ENCODE measurements at regions not wholly inside any gene's neighbourhood (a gene's known extent, or its start where the extent isn't known, plus 50 kb on each side); places are given as distances from the start of the nearest gene placed in this dataset.

GRCh38 chr2:180063494-180064092 lies 56.5 kb upstream of the CWC22 start:
- Histone ChIP-seq H4K20me1 (ENCODE audit: insufficient read depth) (no peaks in the 10 kb centered on the region), H2AFZ (no peak overlapping the region), H3F3A (ENCODE audit: insufficient read depth, low read depth) (no peaks in the 10 kb centered on the region), H3K9me3 (ENCODE audit: insufficient read depth, low read depth) (0 out of 2 replicates have a peak, but pooled peaks cover 1% of the 10 kb centered on the region), H3K36me3 (ENCODE audit: low read depth) (no peaks in the 10 kb centered on the region), H3K4me1 (replicated peaks; ENCODE audit: insufficient read depth) (no peaks in the 10 kb centered on the region), H3K27ac (no peak overlapping the region), H3K27me3 (ENCODE audit: insufficient read depth, low read depth) (no peaks in the 10 kb centered on the region), H3K4me2 (no peak overlapping the region), H3K9me2 (ENCODE audit: insufficient read depth) (no peaks in the 10 kb centered on the region), H3K4me3 (no peak overlapping the region), H3K79me2 (ENCODE audit: low read depth) (no peaks in the 10 kb centered on the region)
- intact Hi-C loops (cut with micrococcal nuclease; ENCODE audit: unreplicated experiment), result no loop called here
- ChIA-PET CTCF (no interaction called here), POLR2A (ENCODE audit: unreplicated experiment) (no interaction called here)
- BruUV-seq (replicated peaks), result no TSS peak
- no peak for DNase-seq
- TF ChIP-seq EZH2 (IDR thresholded peaks at IDR 0.05; ENCODE audit: low read depth), result no peak
- TF ChIP-seq, protein P1, sequence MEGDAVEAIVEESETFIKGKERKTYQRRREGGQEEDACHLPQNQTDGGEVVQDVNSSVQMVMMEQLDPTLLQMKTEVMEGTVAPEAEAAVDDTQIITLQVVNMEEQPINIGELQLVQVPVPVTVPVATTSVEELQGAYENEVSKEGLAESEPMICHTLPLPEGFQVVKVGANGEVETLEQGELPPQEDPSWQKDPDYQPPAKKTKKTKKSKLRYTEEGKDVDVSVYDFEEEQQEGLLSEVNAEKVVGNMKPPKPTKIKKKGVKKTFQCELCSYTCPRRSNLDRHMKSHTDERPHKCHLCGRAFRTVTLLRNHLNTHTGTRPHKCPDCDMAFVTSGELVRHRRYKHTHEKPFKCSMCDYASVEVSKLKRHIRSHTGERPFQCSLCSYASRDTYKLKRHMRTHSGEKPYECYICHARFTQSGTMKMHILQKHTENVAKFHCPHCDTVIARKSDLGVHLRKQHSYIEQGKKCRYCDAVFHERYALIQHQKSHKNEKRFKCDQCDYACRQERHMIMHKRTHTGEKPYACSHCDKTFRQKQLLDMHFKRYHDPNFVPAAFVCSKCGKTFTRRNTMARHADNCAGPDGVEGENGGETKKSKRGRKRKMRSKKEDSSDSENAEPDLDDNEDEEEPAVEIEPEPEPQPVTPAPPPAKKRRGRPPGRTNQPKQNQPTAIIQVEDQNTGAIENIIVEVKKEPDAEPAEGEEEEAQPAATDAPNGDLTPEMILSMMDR (conservative IDR thresholded peaks at IDR 0.05), result no peak

DNA sequence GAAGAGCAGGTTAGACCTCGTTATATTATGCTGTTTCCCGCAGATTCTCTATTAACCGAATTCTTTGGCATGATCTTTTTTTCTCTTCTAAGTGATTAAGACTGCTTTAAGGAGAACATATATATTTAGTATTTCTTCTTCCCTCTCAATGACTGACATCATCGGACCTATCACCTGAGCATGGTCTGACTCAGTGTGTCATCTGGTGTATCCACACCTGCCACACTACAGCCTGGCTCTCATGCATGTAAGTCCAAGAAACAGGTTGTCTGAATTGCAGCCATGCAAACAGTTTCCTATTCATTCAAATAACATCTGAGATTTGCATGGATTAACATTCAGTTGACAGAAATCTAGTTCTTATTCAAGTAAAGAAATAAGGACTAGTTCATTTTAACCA lies 55.1 kb upstream of the CWC22 start:
- Histone ChIP-seq H2AFZ (no peak overlapping the region), H3K4me1 (replicated peaks; ENCODE audit: insufficient read depth) (no peaks in the 10 kb centered on the region), H4K20me1 (ENCODE audit: insufficient read depth) (no peaks in the 10 kb centered on the region), H3F3A (ENCODE audit: insufficient read depth, low read depth) (no peaks in the 10 kb centered on the region), H3K27me3 (ENCODE audit: insufficient read depth, low read depth) (no peaks in the 10 kb centered on the region), H3K4me2 (no peak overlapping the region), H3K9me2 (ENCODE audit: insufficient read depth) (no peaks in the 10 kb centered on the region), H3K4me3 (no peak overlapping the region), H3K36me3 (ENCODE audit: low read depth) (no peaks in the 10 kb centered on the region), H3K9me3 (ENCODE audit: insufficient read depth, low read depth) (no peaks in the 10 kb centered on the region), H3K27ac (no peak overlapping the region), H3K79me2 (ENCODE audit: low read depth) (no peaks in the 10 kb centered on the region)
- DNase-seq, result no peak
- ChIA-PET POLR2A (ENCODE audit: unreplicated experiment) (no interaction called here), CTCF (no interaction called here)
- BruUV-seq (replicated peaks), result no TSS peak
- intact Hi-C loops (cut with micrococcal nuclease; ENCODE audit: unreplicated experiment), result no loop called here
- no peak for TF ChIP-seq EZH2 (IDR thresholded peaks at IDR 0.05; ENCODE audit: low read depth)
- TF ChIP-seq, protein P1 (conservative IDR thresholded peaks at IDR 0.05), result no peak

DNA sequence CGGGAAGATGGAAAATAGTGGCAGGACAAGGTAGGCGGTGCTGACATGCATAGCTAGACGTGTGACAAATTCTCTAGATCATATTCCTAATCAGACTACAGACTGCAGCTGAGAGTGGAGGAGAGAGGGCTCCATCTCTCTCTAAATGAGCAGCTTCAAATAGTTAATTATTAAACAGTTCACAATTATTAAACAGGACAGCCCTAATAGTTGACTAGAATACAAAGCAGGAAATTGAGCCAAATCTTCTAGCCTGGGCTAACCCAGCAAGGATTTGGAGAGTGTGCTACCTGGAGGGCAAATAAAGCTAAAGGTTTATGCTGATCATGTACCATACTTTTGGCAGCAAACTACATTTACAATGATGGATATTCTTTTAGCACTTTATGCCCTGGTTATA lies 54.4 kb upstream of the CWC22 start:
- H3K79me2 ChIP-seq (ENCODE audit: low read depth), result no peaks in the 10 kb centered on the region
- no peak overlapping the region for H3K4me3 ChIP-seq
- no peak overlapping the region for H3K27ac ChIP-seq
- no peaks in the 10 kb centered on the region for H4K20me1 ChIP-seq (ENCODE audit: insufficient read depth)
- no peak overlapping the region for H3K4me2 ChIP-seq
- H3F3A ChIP-seq (ENCODE audit: insufficient read depth, low read depth), result no peaks in the 10 kb centered on the region
- intact Hi-C loops (cut with micrococcal nuclease; ENCODE audit: unreplicated experiment), result no loop called here
- BruUV-seq (replicated peaks), result no TSS peak
- H3K9me3 ChIP-seq (ENCODE audit: insufficient read depth, low read depth), result no peaks in the 10 kb centered on the region
- no peaks in the 10 kb centered on the region for H3K4me1 ChIP-seq (replicated peaks; ENCODE audit: insufficient read depth)
- H3K27me3 ChIP-seq (ENCODE audit: insufficient read depth, low read depth), result no peaks in the 10 kb centered on the region
- TF ChIP-seq EZH2 (IDR thresholded peaks at IDR 0.05; ENCODE audit: low read depth), result no peak
- TF ChIP-seq, protein P1 (conservative IDR thresholded peaks at IDR 0.05), result no peak
- H2AFZ ChIP-seq, result no peak overlapping the region
- DNase-seq, result no peak
- no peaks in the 10 kb centered on the region for H3K36me3 ChIP-seq (ENCODE audit: low read depth)
- ChIA-PET POLR2A (ENCODE audit: unreplicated experiment) (no interaction called here), CTCF (no interaction called here)
- H3K9me2 ChIP-seq (ENCODE audit: insufficient read depth), result no peaks in the 10 kb centered on the region
